GM12878 (cell line): ENCODE measurements at regions not wholly inside any gene's neighbourhood (a gene's known extent, or its start where the extent isn't known, plus 50 kb on each side); places are given as distances from the start of the nearest gene placed in this dataset.

Experiments
- ATAC-seq: fragments of 200-7000 bp; cut with Tn5 transposase; 3 replicates; pipeline ENCODE4 v1.9.1; 2020; ENCODE audit warnings: mild to moderate bottlenecking, moderate library complexity
- BruUV-seq: library from RNA; stranded (reverse); fragments of 400-500 nt; replicated peaks from 2 replicates; lab custom pipeline; 2021; lab: Mats Ljungman, UMichigan
- CTCF ChIA-PET: fragments of 300-600 bp; sonication (Branson Sonifier 250); formaldehyde crosslinking; extraction: SDS; loops from one replicate; lab custom pipeline; 2021; ENCODE audit warnings: inconsistent platforms; lab: Yijun Ruan, JAX
- POLR2A ChIA-PET: fragments of 350-600 bp; formaldehyde crosslinking; extraction: SDS; loops from one replicate; lab custom pipeline; 2021; ENCODE audit warnings: inconsistent platforms; lab: Charles Lee
- RAD21 ChIA-PET: fragments of 300-600 bp; sonication (Branson Sonifier 250); formaldehyde crosslinking; loops from one replicate; lab custom pipeline; 2023; ENCODE audit warnings: antibody characterized with exemption; ENCODE audit not compliant: unreplicated experiment; lab: Charles Lee
- SMC1A ChIA-PET: fragments of 300-600 bp; sonication (Branson Sonifier 250); formaldehyde crosslinking; loops from one replicate; lab custom pipeline; 2023; ENCODE audit not compliant: unreplicated experiment, uncharacterized antibody; lab: Charles Lee
- DNase-seq: peaks from one replicate; pipeline ENCODE4 v3.0.0-alpha.2; 2011; ENCODE audit warnings: low read depth, low spot score
- FAIRE-seq: peaks from 3 replicates; lab custom pipeline; 2011; peaks lifted over from hg19 to GRCh38; lab: Jason Lieb, UNC
- H2AFZ ChIP-seq: 2 replicates; pipeline ENCODE4 v1.6.0; 2011; ENCODE audit warnings: low read depth, low read length, control low read depth; ENCODE audit not compliant: control insufficient read depth
- H3K27ac ChIP-seq: 2 replicates; pipeline ENCODE4 v1.5.1; 2011; ENCODE audit warnings: control low read depth; ENCODE audit not compliant: control insufficient read depth, insufficient read depth
- H3K27me3 ChIP-seq, 2 experiments: replicated peaks in 1 of 2; 2 replicates each; pipeline versions ENCODE4 v1.6.0 to v1.6.1; 2011; ENCODE audit warnings: low read length in 1 of 2; ENCODE audit not compliant: control insufficient read depth in 2 of 2, insufficient read depth in 2 of 2
- H3K36me3 ChIP-seq, 2 experiments: 2 replicates each; pipeline ENCODE4 v1.5.1; 2011; ENCODE audit warnings: low read length in 1 of 2; ENCODE audit not compliant: control insufficient read depth in 2 of 2, insufficient read depth in 2 of 2
- H3K4me1 ChIP-seq: 2 replicates; pipeline ENCODE4 v1.6.1; 2011; ENCODE audit warnings: mild to moderate bottlenecking, low read length, moderate library complexity, mixed read lengths; ENCODE audit not compliant: control insufficient read depth, insufficient read depth
- H3K4me2 ChIP-seq: 2 replicates; pipeline ENCODE4 v1.6.0; 2011; ENCODE audit warnings: control low read depth; ENCODE audit not compliant: control insufficient read depth, insufficient read depth
- H3K4me3 ChIP-seq: fragments of 200-600 bp; sonication (generic); 2 replicates; pipeline ENCODE4 v1.5.1; 2016
- H3K79me2 ChIP-seq: 2 replicates; pipeline ENCODE4 v1.6.0; 2011; ENCODE audit warnings: low read length; ENCODE audit not compliant: control insufficient read depth, insufficient read depth
- H3K9ac ChIP-seq: 2 replicates; pipeline ENCODE4 v1.8.0; 2011; ENCODE audit warnings: low read length, control low read depth, mixed read lengths; ENCODE audit not compliant: control insufficient read depth, insufficient read depth
- H3K9me3 ChIP-seq: replicated peaks from 3 replicates; pipeline ENCODE4 v1.5.1; 2011; ENCODE audit warnings: mild to moderate bottlenecking, low read length; ENCODE audit not compliant: control insufficient read depth, insufficient read depth
- H4K20me1 ChIP-seq: 2 replicates; pipeline ENCODE4 v1.6.0; 2011; ENCODE audit not compliant: control insufficient read depth, insufficient read depth
- JUNB ChIP-seq: IDR thresholded peaks from 2 replicates; pipeline ENCODE4 v1.6.1; 2016; ENCODE audit warnings: antibody characterized with exemption, mild to moderate bottlenecking
- MYB ChIP-seq: fragments of 150-350 bp; IDR thresholded peaks from 2 replicates; pipeline ENCODE4 v1.6.1; 2014; ENCODE audit warnings: mild to moderate bottlenecking, low read depth, low read length, borderline replicate concordance
- TBL1XR1 ChIP-seq: IDR thresholded peaks from 2 replicates; pipeline ENCODE4 v1.6.1; 2012; ENCODE audit warnings: low read depth, low read length, improper control_type of control experiment
- ZNF384 ChIP-seq: IDR thresholded peaks from 2 replicates; pipeline ENCODE4 v1.6.1; 2012; ENCODE audit warnings: low read depth, mild to moderate bottlenecking, low read length, improper control_type of control experiment, borderline replicate concordance
- WGBS: methylation state at CpG from one replicate; pipeline ENCODE4 v1.1.6; 2016; ENCODE audit warnings: low lambda C conversion rate; ENCODE audit not compliant: insufficient replicate concordance, insufficient coverage; ENCODE audit errors: missing lambda C conversion rate; 5-methylcytosine and 5-hydroxymethylcytosine counted together
- in situ Hi-C: fragments of 300-500 bp; cut with MboI; formaldehyde crosslinking; loops from 9 replicates; pipeline ENCODE4 v1.14.3; 2018; ENCODE audit warnings: mixed read lengths
- intact Hi-C: fragments of 100-400 bp; cut with micrococcal nuclease; formaldehyde crosslinking; loops from one replicate; pipeline ENCODE4 v1.14.2; 2022; ENCODE audit not compliant: unreplicated experiment
- TF ChIP-seq, protein P1 (sequence below): IDR thresholded peaks from 2 replicates; pipeline ENCODE4 v1.6.1; 2012; ENCODE audit warnings: mild to moderate bottlenecking, low read depth, low read length

- TF ChIP-seq ZNF384 (no peak), MYB (no peak), JUNB (no peak)
Observed at GRCh38 chr15:53331328-53332190, 427.9 kb downstream of the WDR72 start (continued).

DNA sequence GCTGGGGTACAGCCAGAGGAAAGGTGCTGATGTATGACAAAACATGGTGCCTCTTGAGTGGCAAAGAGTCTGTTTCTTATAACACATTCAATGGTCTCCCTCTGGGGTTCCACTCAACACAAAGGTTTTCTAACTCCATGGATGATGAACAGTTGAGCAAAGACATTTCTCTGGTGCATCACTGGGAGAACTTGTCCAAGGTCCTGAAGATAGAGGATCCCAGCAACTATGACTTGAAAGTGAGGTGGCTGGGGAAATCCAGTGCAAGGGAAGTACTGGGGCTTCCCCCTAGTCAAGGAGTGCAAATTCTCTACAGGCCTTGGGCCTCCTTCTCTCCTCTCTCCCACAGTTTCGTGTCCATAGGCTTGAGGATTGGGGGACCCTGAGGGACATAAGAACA is 431.1 kb downstream of the WDR72 start:
- intact Hi-C loops, result no loop called here
- RAD21 ChIA-PET, result no interaction called here
- Histone ChIP-seq H3K4me1 (no peaks in the 10 kb centered on the region), H2AFZ (no peak overlapping the region), H3K9ac (no peak overlapping the region), H4K20me1 (no peaks in the 10 kb centered on the region), H3K9me3 (no peaks in the 10 kb centered on the region), H3K36me3 (no peaks in the 10 kb centered on the region), H3K27me3 (no peaks in the 10 kb centered on the region), H3K4me3 (no peak overlapping the region), H3K79me2 (no peaks in the 10 kb centered on the region), H3K27ac (no peak overlapping the region), H3K4me2 (no peak overlapping the region)
- 0% methylated on average over 1 of the region's 1 CpG for WGBS
- in situ Hi-C loops, result no loop called here
- POLR2A ChIA-PET, result no interaction called here
- BruUV-seq, result no TSS peak
- ATAC-seq (no peak), DNase-seq (no peak), FAIRE-seq (no peak)
- no peak for TF ChIP-seq TBL1XR1
- TF ChIP-seq, protein P1, sequence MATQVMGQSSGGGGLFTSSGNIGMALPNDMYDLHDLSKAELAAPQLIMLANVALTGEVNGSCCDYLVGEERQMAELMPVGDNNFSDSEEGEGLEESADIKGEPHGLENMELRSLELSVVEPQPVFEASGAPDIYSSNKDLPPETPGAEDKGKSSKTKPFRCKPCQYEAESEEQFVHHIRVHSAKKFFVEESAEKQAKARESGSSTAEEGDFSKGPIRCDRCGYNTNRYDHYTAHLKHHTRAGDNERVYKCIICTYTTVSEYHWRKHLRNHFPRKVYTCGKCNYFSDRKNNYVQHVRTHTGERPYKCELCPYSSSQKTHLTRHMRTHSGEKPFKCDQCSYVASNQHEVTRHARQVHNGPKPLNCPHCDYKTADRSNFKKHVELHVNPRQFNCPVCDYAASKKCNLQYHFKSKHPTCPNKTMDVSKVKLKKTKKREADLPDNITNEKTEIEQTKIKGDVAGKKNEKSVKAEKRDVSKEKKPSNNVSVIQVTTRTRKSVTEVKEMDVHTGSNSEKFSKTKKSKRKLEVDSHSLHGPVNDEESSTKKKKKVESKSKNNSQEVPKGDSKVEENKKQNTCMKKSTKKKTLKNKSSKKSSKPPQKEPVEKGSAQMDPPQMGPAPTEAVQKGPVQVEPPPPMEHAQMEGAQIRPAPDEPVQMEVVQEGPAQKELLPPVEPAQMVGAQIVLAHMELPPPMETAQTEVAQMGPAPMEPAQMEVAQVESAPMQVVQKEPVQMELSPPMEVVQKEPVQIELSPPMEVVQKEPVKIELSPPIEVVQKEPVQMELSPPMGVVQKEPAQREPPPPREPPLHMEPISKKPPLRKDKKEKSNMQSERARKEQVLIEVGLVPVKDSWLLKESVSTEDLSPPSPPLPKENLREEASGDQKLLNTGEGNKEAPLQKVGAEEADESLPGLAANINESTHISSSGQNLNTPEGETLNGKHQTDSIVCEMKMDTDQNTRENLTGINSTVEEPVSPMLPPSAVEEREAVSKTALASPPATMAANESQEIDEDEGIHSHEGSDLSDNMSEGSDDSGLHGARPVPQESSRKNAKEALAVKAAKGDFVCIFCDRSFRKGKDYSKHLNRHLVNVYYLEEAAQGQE, result peak; percentile 82
- CTCF ChIA-PET, result no interaction called here
- SMC1A ChIA-PET, result no interaction called here
